Neural cell (in vitro differentiated cells): ENCODE measurements at regions not wholly inside any gene's neighbourhood (a gene's known extent, or its start where the extent isn't known, plus 50 kb on each side); places are given as distances from the start of the nearest gene placed in this dataset.

Experiments
- CTCF ChIP-seq: fragments of 450-650 bp; IDR thresholded peaks from 2 replicates; pipeline ENCODE4 v1.5.1; 2014; ENCODE audit warnings: antibody characterized with exemption, mild to moderate bottlenecking, moderate library complexity; ENCODE audit not compliant: poor library complexity, severe bottlenecking
- EP300 ChIP-seq: fragments of 450-650 bp; conservative IDR thresholded peaks from 2 replicates; pipeline ENCODE4 v1.6.1; 2014; ENCODE audit warnings: antibody characterized with exemption, mild to moderate bottlenecking, moderate library complexity; ENCODE audit not compliant: poor library complexity, severe bottlenecking
- EZH2 ChIP-seq: fragments of 200-600, 300-800 bp; shearing (Covaris generic), sonication (generic); IDR thresholded peaks from 2 replicates; pipeline ENCODE4 v1.6.1; 2014; ENCODE audit warnings: antibody characterized with exemption, low read length, borderline replicate concordance, mild to moderate bottlenecking; ENCODE audit not compliant: insufficient read depth, poor library complexity, severe bottlenecking
- MXI1 ChIP-seq: fragments of 450-650 bp; conservative IDR thresholded peaks from 2 replicates; pipeline ENCODE4 v1.6.1; 2014; ENCODE audit warnings: antibody characterized with exemption, mild to moderate bottlenecking; ENCODE audit not compliant: poor library complexity, severe bottlenecking
- POLR2AphosphoS5 ChIP-seq: IDR thresholded peaks from 2 replicates; pipeline ENCODE4 v1.6.1; 2012
- RAD21 ChIP-seq: fragments of 450-650 bp; conservative IDR thresholded peaks from 2 replicates; pipeline ENCODE4 v1.6.1; 2014; ENCODE audit warnings: antibody characterized with exemption, mild to moderate bottlenecking, moderate library complexity
- REST ChIP-seq: IDR thresholded peaks from 2 replicates; pipeline ENCODE4 v1.6.1; 2012; ENCODE audit warnings: borderline replicate concordance
- TAF1 ChIP-seq: IDR thresholded peaks from 2 replicates; pipeline ENCODE4 v1.6.1; 2012; ENCODE audit warnings: low read depth

DNA sequence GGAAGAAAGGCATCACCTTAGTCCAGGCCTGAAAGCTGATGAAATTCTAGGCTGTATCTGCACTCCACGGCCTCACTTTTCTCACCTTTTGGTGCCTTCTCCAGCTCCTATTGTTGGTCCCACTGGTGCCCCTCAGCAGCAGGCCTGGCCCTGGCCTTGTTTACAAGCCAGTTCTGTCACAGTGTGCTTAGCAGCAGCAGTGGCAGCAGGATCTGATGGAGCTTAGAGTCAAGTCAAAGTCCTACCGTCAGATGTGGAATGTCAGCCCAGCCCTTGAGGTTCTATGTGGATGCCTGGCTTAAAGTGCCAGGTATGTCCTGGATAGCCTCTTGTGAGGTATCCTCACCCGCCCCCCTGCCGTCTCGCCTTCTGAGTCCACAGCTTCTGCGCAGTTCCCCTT, 281.3 kb downstream of the SUCLG1 start:
- TF ChIP-seq CTCF, result no peak
- no peak for TF ChIP-seq RAD21
- TF ChIP-seq EZH2, result no peak
- TF ChIP-seq REST, result no peak
- TF ChIP-seq EP300, result no peak
- no peak for TF ChIP-seq MXI1
- TF ChIP-seq POLR2AphosphoS5, result no peak
- no peak for TF ChIP-seq TAF1
